ENCODE measurements at regions not wholly inside any gene's neighbourhood (a gene's known extent, or its start where the extent isn't known, plus 50 kb on each side); places are given as distances from the start of the nearest gene placed in this dataset.

DNA sequence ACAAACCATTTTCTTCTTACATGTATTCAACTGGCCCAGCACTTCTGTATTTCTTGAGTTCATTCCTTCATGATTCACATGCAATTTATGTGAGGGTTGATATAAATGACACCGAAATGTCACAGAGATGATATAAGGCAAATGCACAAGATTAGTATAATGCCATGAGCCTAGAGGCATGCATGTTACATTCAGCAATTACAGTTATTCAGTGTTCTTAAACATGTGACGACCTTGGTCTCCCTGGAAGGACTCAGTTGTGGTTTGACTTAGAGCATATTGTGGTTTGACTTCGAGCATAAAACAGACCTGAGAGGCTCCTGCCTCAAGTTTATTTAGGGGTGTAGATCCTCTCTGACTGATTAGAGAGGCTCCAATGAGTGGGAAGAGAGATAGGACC, 752.1 kb upstream of the POM121L12 start:
- intact Hi-C loops (cut with DNase I; ENCODE audit: low total_unique reads): no loop called here
- no peak overlapping the region for H3K4me3 ChIP-seq (ENCODE audit: low read depth, poor library complexity, severe bottlenecking)
- WGBS, 2 donors: 48 to 52% methylated on average over 3 of the region's 3 CpGs
- DNase-seq (ENCODE audit: low spot score in 2 of 2): no peak
- TF ChIP-seq, protein P1, sequence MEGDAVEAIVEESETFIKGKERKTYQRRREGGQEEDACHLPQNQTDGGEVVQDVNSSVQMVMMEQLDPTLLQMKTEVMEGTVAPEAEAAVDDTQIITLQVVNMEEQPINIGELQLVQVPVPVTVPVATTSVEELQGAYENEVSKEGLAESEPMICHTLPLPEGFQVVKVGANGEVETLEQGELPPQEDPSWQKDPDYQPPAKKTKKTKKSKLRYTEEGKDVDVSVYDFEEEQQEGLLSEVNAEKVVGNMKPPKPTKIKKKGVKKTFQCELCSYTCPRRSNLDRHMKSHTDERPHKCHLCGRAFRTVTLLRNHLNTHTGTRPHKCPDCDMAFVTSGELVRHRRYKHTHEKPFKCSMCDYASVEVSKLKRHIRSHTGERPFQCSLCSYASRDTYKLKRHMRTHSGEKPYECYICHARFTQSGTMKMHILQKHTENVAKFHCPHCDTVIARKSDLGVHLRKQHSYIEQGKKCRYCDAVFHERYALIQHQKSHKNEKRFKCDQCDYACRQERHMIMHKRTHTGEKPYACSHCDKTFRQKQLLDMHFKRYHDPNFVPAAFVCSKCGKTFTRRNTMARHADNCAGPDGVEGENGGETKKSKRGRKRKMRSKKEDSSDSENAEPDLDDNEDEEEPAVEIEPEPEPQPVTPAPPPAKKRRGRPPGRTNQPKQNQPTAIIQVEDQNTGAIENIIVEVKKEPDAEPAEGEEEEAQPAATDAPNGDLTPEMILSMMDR (IDR thresholded peaks at IDR 0.05): no peak

- WGBS, 2 donors: 82 to 85% methylated on average over 53 to 60 of the region's 60 CpGs
- DNase-seq (ENCODE audit: low spot score in 2 of 2): no peak
- intact Hi-C loops (cut with DNase I; ENCODE audit: low total_unique reads): no loop called here
- TF ChIP-seq, protein P1 (IDR thresholded peaks at IDR 0.05): no peak
- TF ChIP-seq POLR2A (IDR thresholded peaks at IDR 0.05): no peak
- no peak overlapping the region for H3K4me3 ChIP-seq (ENCODE audit: low read depth, poor library complexity, severe bottlenecking)
Observed at GRCh38 chr7:52273685-52274610, 761.5 kb upstream of the POM121L12 start.

- TF ChIP-seq, protein P1 (IDR thresholded peaks at IDR 0.05): no peak
- no peak for TF ChIP-seq POLR2A (IDR thresholded peaks at IDR 0.05)
- intact Hi-C loops (cut with DNase I; ENCODE audit: low total_unique reads): no loop called here
- no peak overlapping the region for H3K4me3 ChIP-seq (ENCODE audit: low read depth, poor library complexity, severe bottlenecking)
- 88 to 100% methylated on average over 3 of the region's 3 CpGs for WGBS, 2 donors
- DNase-seq (ENCODE audit: low spot score in 2 of 2): no peak
Observed at GRCh38 chr7:52271703-52272102, 763.7 kb upstream of the POM121L12 start.

DNA sequence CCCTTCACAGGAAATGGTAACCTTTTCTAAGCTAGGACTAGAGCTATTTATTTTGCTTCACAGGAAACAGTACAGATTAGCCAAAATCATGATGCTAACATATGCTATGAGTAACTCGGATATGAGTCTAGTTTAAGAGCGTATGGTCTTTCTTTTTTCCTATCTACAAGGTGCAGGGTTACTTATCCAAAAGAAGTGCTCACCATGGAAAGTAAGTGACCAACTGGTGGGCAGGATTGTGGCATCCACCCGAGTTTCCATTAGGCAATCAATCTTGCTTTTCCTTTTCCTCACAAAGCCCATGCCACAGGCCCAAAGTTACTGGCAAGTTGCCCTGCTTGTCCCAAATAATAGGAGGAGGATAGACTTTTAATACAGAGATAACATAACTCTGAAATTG, 765.1 kb upstream of the POM121L12 start:
- 48 to 62% methylated on average over 3 of the region's 3 CpGs for WGBS, 2 donors
- TF ChIP-seq, protein P1 (IDR thresholded peaks at IDR 0.05): no peak
- TF ChIP-seq POLR2A (IDR thresholded peaks at IDR 0.05): no peak
- H3K4me3 ChIP-seq (ENCODE audit: low read depth, poor library complexity, severe bottlenecking): no peak overlapping the region
- intact Hi-C loops (cut with DNase I; ENCODE audit: low total_unique reads): no loop called here
- DNase-seq (ENCODE audit: low spot score in 2 of 2): no peak

GRCh38 chr7:52269669-52270068, 765.8 kb upstream of the POM121L12 start:
- no peak for DNase-seq (ENCODE audit: low spot score in 2 of 2)
- intact Hi-C loops (cut with DNase I; ENCODE audit: low total_unique reads): no loop called here
- no peak overlapping the region for H3K4me3 ChIP-seq (ENCODE audit: low read depth, poor library complexity, severe bottlenecking)
- WGBS, 2 donors: 52 to 57% methylated on average over 2 of the region's 2 CpGs
- TF ChIP-seq, protein P1 (IDR thresholded peaks at IDR 0.05): no peak
- TF ChIP-seq POLR2A (IDR thresholded peaks at IDR 0.05): no peak

All from lower leg skin (tissue), 4 donors.